ENCODE measurements at regions not wholly inside any gene's neighbourhood (a gene's known extent, or its start where the extent isn't known, plus 50 kb on each side); places are given as distances from the start of the nearest gene placed in this dataset.

DNA sequence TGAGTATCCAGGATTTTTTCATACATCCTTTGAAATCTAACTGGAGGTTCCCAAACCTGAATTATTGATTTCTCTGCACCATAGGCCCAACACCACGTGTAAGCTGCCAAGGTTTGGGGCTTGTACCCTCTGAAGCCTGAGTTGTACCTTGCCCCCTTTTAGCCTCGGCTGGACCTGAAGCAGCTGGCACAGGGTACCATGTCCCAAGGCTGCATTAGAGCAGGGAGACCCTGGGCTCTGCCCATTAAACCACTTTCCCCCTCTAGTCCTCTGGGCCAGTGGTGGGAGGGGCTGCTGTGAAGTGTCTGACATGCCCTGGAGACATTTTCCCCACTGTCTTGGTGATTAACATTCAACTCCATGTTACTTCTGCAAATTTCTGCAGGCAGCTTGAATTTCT is 532.9 kb upstream of the NUDT12 start:
- H3K27ac ChIP-seq, result no peak overlapping the region
- DNase-seq (no peak), ATAC-seq (no peak)
- intact Hi-C loops (cut with DNase I), result no loop called here
- no peaks in the 10 kb centered on the region for H3K36me3 ChIP-seq (ENCODE audit: insufficient read depth in 1 of 2, low read depth in 1 of 2)
- no peaks in the 10 kb centered on the region for H3K27me3 ChIP-seq (ENCODE audit: insufficient read depth in 3 of 3, low read length in 2 of 3)
- no peak for TF ChIP-seq CTCF (IDR thresholded peaks at IDR 0.05)
- no peaks in the 10 kb centered on the region for H3K4me1 ChIP-seq
- H3K4me3 ChIP-seq, result no peak overlapping the region
- WGBS, 3 donors, result 59 to 80% (median 78%) methylated on average over 2 of the region's 2 CpGs
- H3K9me3 ChIP-seq, result no peaks in the 10 kb centered on the region

GRCh38 chr5:104088876-104089778 is 526.5 kb upstream of the NUDT12 start:
- H3K4me1 ChIP-seq, result no peaks in the 10 kb centered on the region
- H3K27ac ChIP-seq, result no peak overlapping the region
- H3K27me3 ChIP-seq (ENCODE audit: insufficient read depth in 3 of 3, low read length in 2 of 3), result no peaks in the 10 kb centered on the region
- no peaks in the 10 kb centered on the region for H3K36me3 ChIP-seq (ENCODE audit: insufficient read depth in 1 of 2, low read depth in 1 of 2)
- no peak overlapping the region for H3K4me3 ChIP-seq
- WGBS, 3 donors, result 83 to 88% (median 86%) methylated on average over 10 of the region's 10 CpGs
- no peak for TF ChIP-seq CTCF (IDR thresholded peaks at IDR 0.05)
- H3K9me3 ChIP-seq, result no peaks in the 10 kb centered on the region
- DNase-seq, result no peak
- no peak for ATAC-seq
- intact Hi-C loops (cut with DNase I), result no loop called here

DNA sequence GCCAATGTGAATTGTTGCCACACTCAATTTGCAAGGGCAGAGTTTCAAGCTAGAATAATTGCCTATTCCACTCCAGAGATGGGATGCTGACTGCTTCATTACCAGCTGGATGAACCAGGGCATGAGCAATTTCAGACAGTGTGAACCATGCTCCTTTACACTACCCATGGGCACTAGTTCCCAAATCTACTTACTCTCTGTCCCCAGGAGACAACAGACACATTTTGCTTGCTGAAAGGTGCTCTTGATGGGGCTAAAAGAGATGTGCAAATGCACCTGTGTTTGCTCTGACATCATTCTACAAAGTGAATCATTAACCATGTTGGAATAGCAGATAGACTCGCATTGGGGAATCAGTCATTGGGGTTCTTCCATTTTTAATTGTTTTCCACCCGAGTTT is 522.3 kb upstream of the NUDT12 start:
- no peaks in the 10 kb centered on the region for H3K4me1 ChIP-seq
- H3K9me3 ChIP-seq, result no peaks in the 10 kb centered on the region
- intact Hi-C loops (cut with DNase I), result no loop called here
- ATAC-seq (no peak), DNase-seq (no peak)
- 84 to 90% (median 88%) methylated on average over 2 of the region's 2 CpGs for WGBS, 3 donors
- no peak overlapping the region for H3K4me3 ChIP-seq
- TF ChIP-seq CTCF (IDR thresholded peaks at IDR 0.05), result no peak
- no peaks in the 10 kb centered on the region for H3K36me3 ChIP-seq (ENCODE audit: insufficient read depth in 1 of 2, low read depth in 1 of 2)
- no peak overlapping the region for H3K27ac ChIP-seq
- H3K27me3 ChIP-seq (ENCODE audit: insufficient read depth in 3 of 3, low read length in 2 of 3), result no peaks in the 10 kb centered on the region

DNA sequence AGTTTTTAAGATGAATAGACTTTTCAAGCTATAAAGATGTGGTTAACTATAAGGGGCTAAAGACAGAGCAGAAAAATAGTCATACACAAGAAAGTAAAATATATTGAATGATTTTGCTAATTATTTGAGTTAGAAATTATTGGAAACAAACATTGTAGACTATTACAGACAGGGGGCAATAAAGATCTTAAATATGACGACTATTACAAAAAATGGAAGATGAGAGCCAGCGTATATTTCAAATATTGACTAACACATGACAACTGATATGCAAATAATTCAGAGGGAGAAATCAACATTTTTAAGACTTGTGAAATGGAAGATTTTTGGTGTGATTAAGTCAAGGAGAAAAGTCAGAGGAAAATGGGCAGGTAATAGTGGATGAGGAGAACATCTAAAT is 520.2 kb upstream of the NUDT12 start:
- H3K4me3 ChIP-seq, result no peak overlapping the region
- H3K9me3 ChIP-seq, result no peaks in the 10 kb centered on the region
- TF ChIP-seq CTCF (IDR thresholded peaks at IDR 0.05), result no peak
- WGBS, 3 donors, result 74 to 92% (median 77%) methylated on average over 2 of the region's 2 CpGs
- H3K27me3 ChIP-seq (ENCODE audit: insufficient read depth in 3 of 3, low read length in 2 of 3), result no peaks in the 10 kb centered on the region
- H3K27ac ChIP-seq, result no peak overlapping the region
- DNase-seq (no peak), ATAC-seq (no peak)
- H3K36me3 ChIP-seq (ENCODE audit: insufficient read depth in 1 of 2, low read depth in 1 of 2), result no peaks in the 10 kb centered on the region
- H3K4me1 ChIP-seq, result no peaks in the 10 kb centered on the region
- intact Hi-C loops (cut with DNase I), result no loop called here

DNA sequence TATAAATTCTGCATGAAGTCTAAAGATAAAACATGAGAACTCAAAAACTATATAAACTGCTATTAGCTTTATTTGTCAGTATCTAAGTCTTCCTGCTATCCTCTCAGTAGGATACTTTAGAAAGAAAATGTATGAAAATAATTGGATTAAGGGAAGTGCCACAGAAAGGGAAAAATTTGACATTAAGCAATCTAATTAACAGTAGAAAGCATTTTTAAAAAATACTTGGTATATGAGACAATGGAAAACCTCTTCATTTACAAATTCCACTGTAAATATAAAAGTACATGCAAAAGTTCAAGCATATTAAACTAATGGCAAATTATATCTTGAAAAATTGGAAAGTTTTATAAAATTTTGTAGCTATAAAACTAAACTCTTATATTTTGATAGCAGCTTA is 518.6 kb upstream of the NUDT12 start:
- ATAC-seq (no peak), DNase-seq (no peak)
- H3K36me3 ChIP-seq (ENCODE audit: insufficient read depth in 1 of 2, low read depth in 1 of 2), result no peaks in the 10 kb centered on the region
- no peaks in the 10 kb centered on the region for H3K9me3 ChIP-seq
- no peaks in the 10 kb centered on the region for H3K4me1 ChIP-seq
- no peak for TF ChIP-seq CTCF (IDR thresholded peaks at IDR 0.05)
- no peak overlapping the region for H3K4me3 ChIP-seq
- no peak overlapping the region for H3K27ac ChIP-seq
- intact Hi-C loops (cut with DNase I), result no loop called here
- H3K27me3 ChIP-seq (ENCODE audit: insufficient read depth in 3 of 3, low read length in 2 of 3), result no peaks in the 10 kb centered on the region
